ENCODE measurements at regions not wholly inside any gene's neighbourhood (a gene's known extent, or its start where the extent isn't known, plus 50 kb on each side); places are given as distances from the start of the nearest gene placed in this dataset.
A peak's percentile ranks its signal among the peaks of the same experiment; 100 is the strongest.
"Not testable (repeated sequence)": the region's sequence is repeated elsewhere in the genome, so short reads cannot be mapped to it uniquely, and the experiment has no call there.

DNA sequence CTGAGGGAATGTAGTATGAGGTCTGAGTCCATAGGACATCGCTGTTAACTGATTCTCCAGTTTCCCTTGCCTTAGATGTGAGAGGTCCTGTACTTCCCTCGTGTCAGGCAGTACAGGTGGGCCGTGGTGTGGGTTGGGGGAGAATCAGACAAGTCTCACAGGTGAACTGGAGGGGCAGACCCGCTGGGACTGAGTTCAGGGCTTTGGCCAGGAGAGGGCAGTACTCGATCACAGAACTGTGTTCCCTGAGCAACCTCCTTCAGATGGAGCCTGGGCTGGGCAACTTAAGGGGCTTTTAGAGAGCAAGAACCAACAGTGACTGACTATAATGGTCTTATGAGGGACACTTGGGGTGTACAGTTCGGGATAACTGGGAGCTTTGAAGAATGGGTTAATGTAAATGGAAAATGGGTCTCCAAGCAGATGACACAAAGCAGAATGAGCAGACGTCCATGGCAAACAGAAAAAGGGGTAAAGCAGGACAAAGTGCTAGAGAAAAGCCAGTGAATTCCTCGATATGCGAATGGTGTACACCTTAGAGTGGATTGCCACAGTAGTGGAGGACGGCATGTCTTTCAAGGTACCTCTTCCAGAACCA, 83.6 kb downstream of the CCNG2 start:
- DNase-seq: peak; percentile 57 to 69 (median 64)
- Histone ChIP-seq H3K27ac (ENCODE audit: low read depth in 1 of 2, low read length in 1 of 2) (no peak overlapping the region), H3K9ac (ENCODE audit: insufficient read depth in 1 of 2, low read length in 2 of 2) (no peak overlapping the region), H3K27me3 (ENCODE audit: control insufficient read depth in 3 of 3, insufficient read depth in 3 of 3, low read length in 2 of 3) (no peaks in the 10 kb centered on the region), H3K9me3 (ENCODE audit: control insufficient read depth in 4 of 4, insufficient read depth in 3 of 4, low read length in 3 of 4) (peaks cover 0 to 2% (median 0%) of the 10 kb centered on the region in 4 donors), H3K4me3 (no peak overlapping the region), H3K4me1 (ENCODE audit: control insufficient read depth in 5 of 5, insufficient read depth in 5 of 5, low read length in 5 of 5) (no peaks in the 10 kb centered on the region), H3K36me3 (ENCODE audit: control insufficient read depth in 4 of 4, insufficient read depth in 4 of 4, low read length in 4 of 4) (no peaks in the 10 kb centered on the region)
- ATAC-seq (ENCODE audit: insufficient read depth, low FRiP score): peak; percentile 64
- TF ChIP-seq, protein P1, sequence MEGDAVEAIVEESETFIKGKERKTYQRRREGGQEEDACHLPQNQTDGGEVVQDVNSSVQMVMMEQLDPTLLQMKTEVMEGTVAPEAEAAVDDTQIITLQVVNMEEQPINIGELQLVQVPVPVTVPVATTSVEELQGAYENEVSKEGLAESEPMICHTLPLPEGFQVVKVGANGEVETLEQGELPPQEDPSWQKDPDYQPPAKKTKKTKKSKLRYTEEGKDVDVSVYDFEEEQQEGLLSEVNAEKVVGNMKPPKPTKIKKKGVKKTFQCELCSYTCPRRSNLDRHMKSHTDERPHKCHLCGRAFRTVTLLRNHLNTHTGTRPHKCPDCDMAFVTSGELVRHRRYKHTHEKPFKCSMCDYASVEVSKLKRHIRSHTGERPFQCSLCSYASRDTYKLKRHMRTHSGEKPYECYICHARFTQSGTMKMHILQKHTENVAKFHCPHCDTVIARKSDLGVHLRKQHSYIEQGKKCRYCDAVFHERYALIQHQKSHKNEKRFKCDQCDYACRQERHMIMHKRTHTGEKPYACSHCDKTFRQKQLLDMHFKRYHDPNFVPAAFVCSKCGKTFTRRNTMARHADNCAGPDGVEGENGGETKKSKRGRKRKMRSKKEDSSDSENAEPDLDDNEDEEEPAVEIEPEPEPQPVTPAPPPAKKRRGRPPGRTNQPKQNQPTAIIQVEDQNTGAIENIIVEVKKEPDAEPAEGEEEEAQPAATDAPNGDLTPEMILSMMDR (IDR thresholded peaks at IDR 0.05; ENCODE audit: control extremely low read depth, extremely low read depth): peak; percentile 38
- 24 to 38% methylated on average over 10 of the region's 10 CpGs for WGBS, 2 donors

- ATAC-seq (ENCODE audit: insufficient read depth, low FRiP score): no peak
- 60 to 70% methylated on average over 4 of the region's 4 CpGs for WGBS, 2 donors
Measured at GRCh38 chr4:77248805-77249204, 91.8 kb downstream of the CCNG2 start.

DNA sequence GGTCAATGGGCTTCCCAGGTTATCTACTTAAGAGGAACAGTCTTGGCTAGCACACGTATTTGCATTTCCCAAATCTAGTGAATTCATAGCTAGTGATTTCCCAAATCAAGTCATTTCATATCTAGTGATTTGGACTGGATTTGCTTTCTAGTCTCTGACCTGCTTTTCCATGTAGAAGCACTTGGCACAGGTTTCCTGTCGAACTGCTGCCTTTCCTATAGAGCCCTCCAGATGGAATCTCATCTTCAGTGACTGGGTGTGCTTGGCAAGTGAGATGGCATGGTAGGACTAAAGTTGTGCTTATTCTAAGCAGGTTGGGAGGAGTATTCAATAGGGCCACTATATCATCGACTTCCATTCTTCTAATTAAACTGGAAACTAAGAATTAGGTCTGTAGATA, 94.7 kb downstream of the CCNG2 start:
- no peak overlapping the region for H3K9ac ChIP-seq (ENCODE audit: insufficient read depth in 1 of 2, low read length in 2 of 2)
- H3K27me3 ChIP-seq (ENCODE audit: control insufficient read depth in 3 of 3, insufficient read depth in 3 of 3, low read length in 2 of 3): no peaks in the 10 kb centered on the region
- 64 to 77% methylated on average over 3 of the region's 3 CpGs for WGBS, 2 donors
- ATAC-seq (ENCODE audit: insufficient read depth, low FRiP score) (no peak), DNase-seq (no peak)
- no peaks in the 10 kb centered on the region for H3K4me1 ChIP-seq (ENCODE audit: control insufficient read depth in 5 of 5, insufficient read depth in 5 of 5, low read length in 5 of 5)
- no peak overlapping the region for H3K27ac ChIP-seq (ENCODE audit: low read depth in 1 of 2, low read length in 1 of 2)
- TF ChIP-seq, protein P1 (IDR thresholded peaks at IDR 0.05; ENCODE audit: control extremely low read depth, extremely low read depth): no peak
- H3K36me3 ChIP-seq (ENCODE audit: control insufficient read depth in 4 of 4, insufficient read depth in 4 of 4, low read length in 4 of 4): no peaks in the 10 kb centered on the region
- H3K9me3 ChIP-seq (ENCODE audit: control insufficient read depth in 4 of 4, insufficient read depth in 3 of 4, low read length in 3 of 4): peaks cover 0 to 8% (median 0%) of the 10 kb centered on the region in 4 donors
- H3K4me3 ChIP-seq: no peak overlapping the region

More at GRCh38 chr4:77248805-77249204, 91.8 kb downstream of the CCNG2 start:
- TF ChIP-seq, protein P1 (IDR thresholded peaks at IDR 0.05; ENCODE audit: control extremely low read depth, extremely low read depth): no peak
- no peak overlapping the region for H3K4me3 ChIP-seq
- peak; percentile 8 to 39 (median 22) for DNase-seq
- H3K9me3 ChIP-seq (ENCODE audit: control insufficient read depth in 4 of 4, insufficient read depth in 3 of 4, low read length in 3 of 4): peaks cover 0 to 4% (median 0%) of the 10 kb centered on the region in 4 donors
- no peaks in the 10 kb centered on the region for H3K36me3 ChIP-seq (ENCODE audit: control insufficient read depth in 4 of 4, insufficient read depth in 4 of 4, low read length in 4 of 4)
- H3K27ac ChIP-seq (ENCODE audit: low read depth in 1 of 2, low read length in 1 of 2): no peak overlapping the region
- H3K9ac ChIP-seq (ENCODE audit: insufficient read depth in 1 of 2, low read length in 2 of 2): no peak overlapping the region
- no peaks in the 10 kb centered on the region for H3K27me3 ChIP-seq (ENCODE audit: control insufficient read depth in 3 of 3, insufficient read depth in 3 of 3, low read length in 2 of 3)
- H3K4me1 ChIP-seq (ENCODE audit: control insufficient read depth in 5 of 5, insufficient read depth in 5 of 5, low read length in 5 of 5): no peaks in the 10 kb centered on the region

GRCh38 chr4:77263247-77263646, 106.2 kb downstream of the CCNG2 start:
- Histone ChIP-seq H3K9me3 (ENCODE audit: control insufficient read depth in 4 of 4, insufficient read depth in 3 of 4, low read length in 3 of 4) (peaks cover 0 to 8% (median 2%) of the 10 kb centered on the region in 4 donors), H3K4me3 (no peak overlapping the region), H3K36me3 (ENCODE audit: control insufficient read depth in 4 of 4, insufficient read depth in 4 of 4, low read length in 4 of 4) (no peaks in the 10 kb centered on the region), H3K4me1 (ENCODE audit: control insufficient read depth in 5 of 5, insufficient read depth in 5 of 5, low read length in 5 of 5) (no peaks in the 10 kb centered on the region), H3K9ac (ENCODE audit: insufficient read depth in 1 of 2, low read length in 2 of 2) (no peak overlapping the region), H3K27me3 (ENCODE audit: control insufficient read depth in 3 of 3, insufficient read depth in 3 of 3, low read length in 2 of 3) (no peaks in the 10 kb centered on the region), H3K27ac (ENCODE audit: low read depth in 1 of 2, low read length in 1 of 2) (no peak overlapping the region)
- TF ChIP-seq, protein P1 (IDR thresholded peaks at IDR 0.05; ENCODE audit: control extremely low read depth, extremely low read depth): no peak
- no peak for DNase-seq
- ATAC-seq (ENCODE audit: insufficient read depth, low FRiP score): no peak
- WGBS, 2 donors: 84 to 98% methylated on average over 2 of the region's 2 CpGs

- H3K4me3 ChIP-seq; H3K9me3 ChIP-seq (ENCODE audit: control insufficient read depth in 4 of 4, insufficient read depth in 3 of 4, low read length in 3 of 4); H3K27ac ChIP-seq (ENCODE audit: low read depth in 1 of 2, low read length in 1 of 2); DNase-seq; H3K9ac ChIP-seq (ENCODE audit: insufficient read depth in 1 of 2, low read length in 2 of 2); H3K36me3 ChIP-seq (ENCODE audit: control insufficient read depth in 4 of 4, insufficient read depth in 4 of 4, low read length in 4 of 4); H3K4me1 ChIP-seq (ENCODE audit: control insufficient read depth in 5 of 5, insufficient read depth in 5 of 5, low read length in 5 of 5); ATAC-seq (ENCODE audit: insufficient read depth, low FRiP score); H3K27me3 ChIP-seq (ENCODE audit: control insufficient read depth in 3 of 3, insufficient read depth in 3 of 3, low read length in 2 of 3): not testable (repeated sequence)
- WGBS, 2 donors: 62 to 63% methylated on average over 4 of the region's 4 CpGs
Measured at GRCh38 chr4:77263976-77264375, 107.0 kb downstream of the CCNG2 start.
